Skeletal muscle cell (primary cell): ENCODE measurements at regions not wholly inside any gene's neighbourhood (a gene's known extent, or its start where the extent isn't known, plus 50 kb on each side); places are given as distances from the start of the nearest gene placed in this dataset.

Experiments used
- DNase-seq: peaks from one replicate; pipeline ENCODE4 v3.0.0-alpha.2; 2010; ENCODE audit warnings: low read depth
- H3K4me3 ChIP-seq: 2 replicates; pipeline ENCODE4 v1.5.1; 2011; ENCODE audit warnings: low read depth, mild to moderate bottlenecking, control low read depth, low read length, moderate library complexity

- no peak overlapping the region for H3K4me3 ChIP-seq
- DNase-seq = no peak
These were observed 1012.8 kb upstream of the EEF2KMT start for GRCh38 chr16:6110346-6110745.

GRCh38 chr16:6106061-6106460, 1008.5 kb upstream of the EEF2KMT start:
- DNase-seq = no peak
- no peak overlapping the region for H3K4me3 ChIP-seq

- H3K4me3 ChIP-seq = no peak overlapping the region
- no peak for DNase-seq
These were observed 1007.5 kb upstream of the EEF2KMT start for GRCh38 chr16:6105115-6105514.

GRCh38 chr16:6104428-6104827, 1006.8 kb upstream of the EEF2KMT start:
- H3K4me3 ChIP-seq = no peak overlapping the region
- no peak for DNase-seq

GRCh38 chr16:6103561-6103960, 1006.0 kb upstream of the EEF2KMT start:
- DNase-seq = no peak

GRCh38 chr16:6099102-6099501, 1001.5 kb upstream of the EEF2KMT start:
- no peak overlapping the region for H3K4me3 ChIP-seq

More at GRCh38 chr16:6103561-6103960, 1006.0 kb upstream of the EEF2KMT start:
- no peak overlapping the region for H3K4me3 ChIP-seq

GRCh38 chr16:6096931-6097670, 999.5 kb upstream of the EEF2KMT start:
- H3K4me3 ChIP-seq = no peak overlapping the region
- no peak for DNase-seq

More at GRCh38 chr16:6099102-6099501, 1001.5 kb upstream of the EEF2KMT start:
- no peak for DNase-seq

GRCh38 chr16:6095414-6095813, 997.8 kb upstream of the EEF2KMT start:
- no peak overlapping the region for H3K4me3 ChIP-seq
- DNase-seq = no peak

GRCh38 chr16:6091021-6091420, 993.4 kb upstream of the EEF2KMT start:
- DNase-seq = no peak
- H3K4me3 ChIP-seq = no peak overlapping the region

- no peak for DNase-seq
- no peak overlapping the region for H3K4me3 ChIP-seq
These were observed 983.9 kb upstream of the EEF2KMT start for GRCh38 chr16:6081320-6081976.

- no peak overlapping the region for H3K4me3 ChIP-seq
- DNase-seq = no peak
These were observed 979.0 kb upstream of the EEF2KMT start for GRCh38 chr16:6076631-6077030.

- H3K4me3 ChIP-seq = no peak overlapping the region
- DNase-seq = no peak
These were observed 970.5 kb upstream of the EEF2KMT start for GRCh38 chr16:6068063-6068462.

- no peak overlapping the region for H3K4me3 ChIP-seq
- DNase-seq = no peak
These were observed 969.1 kb upstream of the EEF2KMT start for GRCh38 chr16:6066652-6067051.

- H3K4me3 ChIP-seq = no peak overlapping the region
- DNase-seq = no peak
These were observed 965.9 kb upstream of the EEF2KMT start for GRCh38 chr16:6063526-6063925.

- no peak overlapping the region for H3K4me3 ChIP-seq
- DNase-seq = no peak
These were observed 962.1 kb upstream of the EEF2KMT start for GRCh38 chr16:6059671-6060070.

GRCh38 chr16:6057821-6058220, 960.2 kb upstream of the EEF2KMT start:
- H3K4me3 ChIP-seq = no peak overlapping the region
- DNase-seq = no peak

GRCh38 chr16:6048017-6048416, 950.4 kb upstream of the EEF2KMT start:
- DNase-seq = no peak
- H3K4me3 ChIP-seq = no peak overlapping the region

GRCh38 chr16:6047325-6047724, 949.7 kb upstream of the EEF2KMT start:
- no peak overlapping the region for H3K4me3 ChIP-seq
- DNase-seq = no peak

GRCh38 chr16:6038941-6039645, 941.5 kb upstream of the EEF2KMT start:
- no peak overlapping the region for H3K4me3 ChIP-seq
- no peak for DNase-seq

- no peak for DNase-seq
- H3K4me3 ChIP-seq = no peak overlapping the region
These were observed 937.6 kb upstream of the EEF2KMT start for GRCh38 chr16:6035161-6035560.
